ENCODE measurements at regions not wholly inside any gene's neighbourhood (a gene's known extent, or its start where the extent isn't known, plus 50 kb on each side); places are given as distances from the start of the nearest gene placed in this dataset.

GRCh38 chr11:134753771-134754520 lies 341.9 kb upstream of the B3GAT1 start:
- TF ChIP-seq, protein P1, sequence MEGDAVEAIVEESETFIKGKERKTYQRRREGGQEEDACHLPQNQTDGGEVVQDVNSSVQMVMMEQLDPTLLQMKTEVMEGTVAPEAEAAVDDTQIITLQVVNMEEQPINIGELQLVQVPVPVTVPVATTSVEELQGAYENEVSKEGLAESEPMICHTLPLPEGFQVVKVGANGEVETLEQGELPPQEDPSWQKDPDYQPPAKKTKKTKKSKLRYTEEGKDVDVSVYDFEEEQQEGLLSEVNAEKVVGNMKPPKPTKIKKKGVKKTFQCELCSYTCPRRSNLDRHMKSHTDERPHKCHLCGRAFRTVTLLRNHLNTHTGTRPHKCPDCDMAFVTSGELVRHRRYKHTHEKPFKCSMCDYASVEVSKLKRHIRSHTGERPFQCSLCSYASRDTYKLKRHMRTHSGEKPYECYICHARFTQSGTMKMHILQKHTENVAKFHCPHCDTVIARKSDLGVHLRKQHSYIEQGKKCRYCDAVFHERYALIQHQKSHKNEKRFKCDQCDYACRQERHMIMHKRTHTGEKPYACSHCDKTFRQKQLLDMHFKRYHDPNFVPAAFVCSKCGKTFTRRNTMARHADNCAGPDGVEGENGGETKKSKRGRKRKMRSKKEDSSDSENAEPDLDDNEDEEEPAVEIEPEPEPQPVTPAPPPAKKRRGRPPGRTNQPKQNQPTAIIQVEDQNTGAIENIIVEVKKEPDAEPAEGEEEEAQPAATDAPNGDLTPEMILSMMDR (IDR thresholded peaks at IDR 0.05), result no peak
- no peak for TF ChIP-seq POLR2A (IDR thresholded peaks at IDR 0.05)

Data from uterus (tissue), 2 donors.